GM12878 (cell line): ENCODE measurements at regions not wholly inside any gene's neighbourhood (a gene's known extent, or its start where the extent isn't known, plus 50 kb on each side); places are given as distances from the start of the nearest gene placed in this dataset.

Source experiments
- BRCA1 ChIP-seq: IDR thresholded peaks from 2 replicates; pipeline ENCODE4 v1.6.1; 2011; ENCODE audit warnings: low read depth, low read length, improper control_type of control experiment
- CEBPZ ChIP-seq: fragments of 150-350 bp; IDR thresholded peaks from 2 replicates; pipeline ENCODE4 v1.6.1; 2016; ENCODE audit warnings: low read depth, low read length
- CTCF ChIP-seq, 3 experiments: IDR thresholded peaks in 2 of 3; conservative IDR thresholded peaks in 1 of 3; 2 replicates each; pipeline ENCODE4 v1.5.1; 2011; ENCODE audit warnings: low read depth in 3 of 3, low read length in 3 of 3, mild to moderate bottlenecking in 3 of 3, control low read depth in 2 of 3, moderate library complexity in 2 of 3, inconsistent platforms in 1 of 3, mixed read lengths in 1 of 3; ENCODE audit not compliant: control insufficient read depth in 2 of 3, insufficient read depth in 1 of 3; ENCODE audit errors: extremely low read depth in 1 of 3
- E2F4 ChIP-seq: IDR thresholded peaks from 2 replicates; pipeline ENCODE4 v1.6.1; 2012; ENCODE audit warnings: low read depth, low read length, improper control_type of control experiment
- EZH2 ChIP-seq: IDR thresholded peaks from 2 replicates; pipeline ENCODE4 v1.6.1; 2012; ENCODE audit warnings: low read depth, mild to moderate bottlenecking, control low read depth, inconsistent platforms, low read length, borderline replicate concordance; ENCODE audit not compliant: control insufficient read depth
- HCFC1 ChIP-seq: fragments of 150-350 bp; IDR thresholded peaks from 2 replicates; pipeline ENCODE4 v1.6.1; 2014; ENCODE audit warnings: low read length
- HDAC6 ChIP-seq: fragments of 200-600 bp; sonication (generic); IDR thresholded peaks from one replicate; pipeline ENCODE4 v1.8.0; 2017; ENCODE audit warnings: antibody characterized with exemption; ENCODE audit not compliant: unreplicated experiment
- KAT2A ChIP-seq: conservative IDR thresholded peaks from 2 replicates; pipeline ENCODE4 v1.6.1; 2011; ENCODE audit warnings: low read depth, low read length; ENCODE audit not compliant: control insufficient read depth
- MYB ChIP-seq: fragments of 150-350 bp; IDR thresholded peaks from 2 replicates; pipeline ENCODE4 v1.6.1; 2014; ENCODE audit warnings: mild to moderate bottlenecking, low read depth, low read length, borderline replicate concordance
- POLR2A ChIP-seq: IDR thresholded peaks from 2 replicates; pipeline ENCODE4 v1.6.1; 2011; ENCODE audit warnings: low read depth, mild to moderate bottlenecking, low read length
- SREBF2 ChIP-seq: IDR thresholded peaks from 2 replicates; pipeline ENCODE4 v1.6.1; 2012; ENCODE audit warnings: mild to moderate bottlenecking, low read length

GRCh38 chr14:101173698-101174521, 270.4 kb upstream of the RTL1 start:
- TF ChIP-seq CTCF (IDR thresholded peaks at IDR 0.05 in 2 of 3, conservative IDR thresholded peaks at IDR 0.05 in 1 of 3; ENCODE audit: control insufficient read depth in 2 of 3, extremely low read depth in 1 of 3, insufficient read depth in 1 of 3, low read depth in 3 of 3, low read length in 3 of 3), result no peak
- no peak for TF ChIP-seq SREBF2
- no peak for TF ChIP-seq HDAC6
- no peak for TF ChIP-seq MYB
- TF ChIP-seq CEBPZ, result no peak
- no peak for TF ChIP-seq HCFC1
- no peak for TF ChIP-seq E2F4
- TF ChIP-seq POLR2A, result no peak
- no peak for TF ChIP-seq BRCA1
- TF ChIP-seq KAT2A, result no peak
- TF ChIP-seq EZH2, result no peak
